Adrenal gland (tissue), 5 donors: ENCODE measurements at regions not wholly inside any gene's neighbourhood (a gene's known extent, or its start where the extent isn't known, plus 50 kb on each side); places are given as distances from the start of the nearest gene placed in this dataset.

Source experiments
- POLR2A ChIP-seq, 2 donors: fragments of 450-650 bp; IDR thresholded peaks; one replicate each; pipeline ENCODE4 v1.6.1; 2017; ENCODE audit warnings: antibody characterized with exemption in 2 of 2, mild to moderate bottlenecking in 2 of 2, moderate library complexity in 1 of 2
- TF ChIP-seq, protein P1 (sequence below), 6 experiments: fragments of 450-650 bp in 4 of 6; fragments of 200-600 bp in 2 of 6; sonication (generic) in 1 of 6; IDR thresholded peaks; 1 replicate in 5 of 6; 2 replicates in 1 of 6; pipeline versions ENCODE4 v1.5.1 to v1.8.0; 2016 to 2021; ENCODE audit warnings: antibody characterized with exemption in 6 of 6, mild to moderate bottlenecking in 2 of 6, moderate library complexity in 1 of 6
- donor health status: DM: no; HTN: no; CAD: no.

- TF ChIP-seq, protein P1, sequence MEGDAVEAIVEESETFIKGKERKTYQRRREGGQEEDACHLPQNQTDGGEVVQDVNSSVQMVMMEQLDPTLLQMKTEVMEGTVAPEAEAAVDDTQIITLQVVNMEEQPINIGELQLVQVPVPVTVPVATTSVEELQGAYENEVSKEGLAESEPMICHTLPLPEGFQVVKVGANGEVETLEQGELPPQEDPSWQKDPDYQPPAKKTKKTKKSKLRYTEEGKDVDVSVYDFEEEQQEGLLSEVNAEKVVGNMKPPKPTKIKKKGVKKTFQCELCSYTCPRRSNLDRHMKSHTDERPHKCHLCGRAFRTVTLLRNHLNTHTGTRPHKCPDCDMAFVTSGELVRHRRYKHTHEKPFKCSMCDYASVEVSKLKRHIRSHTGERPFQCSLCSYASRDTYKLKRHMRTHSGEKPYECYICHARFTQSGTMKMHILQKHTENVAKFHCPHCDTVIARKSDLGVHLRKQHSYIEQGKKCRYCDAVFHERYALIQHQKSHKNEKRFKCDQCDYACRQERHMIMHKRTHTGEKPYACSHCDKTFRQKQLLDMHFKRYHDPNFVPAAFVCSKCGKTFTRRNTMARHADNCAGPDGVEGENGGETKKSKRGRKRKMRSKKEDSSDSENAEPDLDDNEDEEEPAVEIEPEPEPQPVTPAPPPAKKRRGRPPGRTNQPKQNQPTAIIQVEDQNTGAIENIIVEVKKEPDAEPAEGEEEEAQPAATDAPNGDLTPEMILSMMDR (IDR thresholded peaks at IDR 0.05), result no peak
- no peak for TF ChIP-seq POLR2A (IDR thresholded peaks at IDR 0.05)
These were observed 119.2 kb downstream of the ETS2 start for GRCh38 chr21:38924954-38925353.
